Ishikawa (cell line): ENCODE measurements at regions not wholly inside any gene's neighbourhood (a gene's known extent, or its start where the extent isn't known, plus 50 kb on each side); places are given as distances from the start of the nearest gene placed in this dataset.

Experiments used
- CEBPB ChIP-seq: IDR thresholded peaks from 2 replicates; pipeline ENCODE4 v1.6.1; 2012
- CREB1 ChIP-seq: IDR thresholded peaks from 2 replicates; pipeline ENCODE4 v1.6.1; 2012; ENCODE audit warnings: low read depth
- EGR1 ChIP-seq: IDR thresholded peaks from 2 replicates; pipeline ENCODE4 v1.6.1; 2012
- EP300 ChIP-seq: IDR thresholded peaks from 2 replicates; pipeline ENCODE4 v1.6.1; 2012; ENCODE audit warnings: borderline replicate concordance
- TAF1 ChIP-seq: IDR thresholded peaks from 2 replicates; pipeline ENCODE4 v1.6.1; 2012; ENCODE audit warnings: low read depth, mild to moderate bottlenecking
- TEAD4 ChIP-seq: IDR thresholded peaks from 2 replicates; pipeline ENCODE4 v1.6.1; 2012
- YY1 ChIP-seq: IDR thresholded peaks from 2 replicates; pipeline ENCODE4 v1.6.1; 2012; ENCODE audit warnings: low read depth
- ZBTB7A ChIP-seq: IDR thresholded peaks from 2 replicates; pipeline ENCODE4 v1.6.1; 2012; ENCODE audit warnings: low read depth
- TF ChIP-seq, protein P1 (sequence below): IDR thresholded peaks from 2 replicates; pipeline ENCODE4 v1.6.1; 2012
- TF ChIP-seq, protein P2 (sequence below): IDR thresholded peaks from 2 replicates; pipeline ENCODE4 v1.6.1; 2012; ENCODE audit warnings: low read depth, mild to moderate bottlenecking

- TF ChIP-seq, protein P1, sequence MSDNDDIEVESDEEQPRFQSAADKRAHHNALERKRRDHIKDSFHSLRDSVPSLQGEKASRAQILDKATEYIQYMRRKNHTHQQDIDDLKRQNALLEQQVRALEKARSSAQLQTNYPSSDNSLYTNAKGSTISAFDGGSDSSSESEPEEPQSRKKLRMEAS, result no peak
- TF ChIP-seq CEBPB (no peak), EGR1 (no peak), ZBTB7A (no peak), TEAD4 (no peak), YY1 (no peak), TAF1 (no peak), CREB1 (no peak), EP300 (no peak)
- TF ChIP-seq, protein P2, sequence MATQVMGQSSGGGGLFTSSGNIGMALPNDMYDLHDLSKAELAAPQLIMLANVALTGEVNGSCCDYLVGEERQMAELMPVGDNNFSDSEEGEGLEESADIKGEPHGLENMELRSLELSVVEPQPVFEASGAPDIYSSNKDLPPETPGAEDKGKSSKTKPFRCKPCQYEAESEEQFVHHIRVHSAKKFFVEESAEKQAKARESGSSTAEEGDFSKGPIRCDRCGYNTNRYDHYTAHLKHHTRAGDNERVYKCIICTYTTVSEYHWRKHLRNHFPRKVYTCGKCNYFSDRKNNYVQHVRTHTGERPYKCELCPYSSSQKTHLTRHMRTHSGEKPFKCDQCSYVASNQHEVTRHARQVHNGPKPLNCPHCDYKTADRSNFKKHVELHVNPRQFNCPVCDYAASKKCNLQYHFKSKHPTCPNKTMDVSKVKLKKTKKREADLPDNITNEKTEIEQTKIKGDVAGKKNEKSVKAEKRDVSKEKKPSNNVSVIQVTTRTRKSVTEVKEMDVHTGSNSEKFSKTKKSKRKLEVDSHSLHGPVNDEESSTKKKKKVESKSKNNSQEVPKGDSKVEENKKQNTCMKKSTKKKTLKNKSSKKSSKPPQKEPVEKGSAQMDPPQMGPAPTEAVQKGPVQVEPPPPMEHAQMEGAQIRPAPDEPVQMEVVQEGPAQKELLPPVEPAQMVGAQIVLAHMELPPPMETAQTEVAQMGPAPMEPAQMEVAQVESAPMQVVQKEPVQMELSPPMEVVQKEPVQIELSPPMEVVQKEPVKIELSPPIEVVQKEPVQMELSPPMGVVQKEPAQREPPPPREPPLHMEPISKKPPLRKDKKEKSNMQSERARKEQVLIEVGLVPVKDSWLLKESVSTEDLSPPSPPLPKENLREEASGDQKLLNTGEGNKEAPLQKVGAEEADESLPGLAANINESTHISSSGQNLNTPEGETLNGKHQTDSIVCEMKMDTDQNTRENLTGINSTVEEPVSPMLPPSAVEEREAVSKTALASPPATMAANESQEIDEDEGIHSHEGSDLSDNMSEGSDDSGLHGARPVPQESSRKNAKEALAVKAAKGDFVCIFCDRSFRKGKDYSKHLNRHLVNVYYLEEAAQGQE, result no peak
Measured at GRCh38 chr13:32837973-32838927, 178.0 kb upstream of the KL start.
